Esophagus muscularis mucosa (tissue), 3 donors: ENCODE measurements at regions not wholly inside any gene's neighbourhood (a gene's known extent, or its start where the extent isn't known, plus 50 kb on each side); places are given as distances from the start of the nearest gene placed in this dataset.

Source experiments
- CTCF ChIP-seq, 3 experiments: fragments of 200-600 bp in 2 of 3; fragments of 450-650 bp in 1 of 3; sonication (generic) in 2 of 3; IDR thresholded peaks; one replicate each; pipeline ENCODE4 v1.5.1; 2017 to 2019; ENCODE audit warnings: antibody characterized with exemption in 3 of 3, mild to moderate bottlenecking in 2 of 3, moderate library complexity in 1 of 3
- POLR2A ChIP-seq: fragments of 450-650 bp; IDR thresholded peaks from one replicate; pipeline ENCODE4 v1.6.1; 2017; ENCODE audit warnings: antibody characterized with exemption, moderate library complexity, mild to moderate bottlenecking, low read depth
- POLR2AphosphoS5 ChIP-seq, 2 donors: sonication (generic); formaldehyde crosslinking; IDR thresholded peaks; one replicate each; pipeline ENCODE4 v1.6.1; 2017; ENCODE audit warnings: antibody characterized with exemption in 2 of 2

- TF ChIP-seq POLR2A = no peak
- TF ChIP-seq CTCF (IDR thresholded peaks at IDR 0.05) = no peak
- no peak for TF ChIP-seq POLR2AphosphoS5 (IDR thresholded peaks at IDR 0.05)
Observed at GRCh38 chr13:89688918-89689317, 1658.6 kb upstream of the MIR17HG start.
